T-cell (primary cell): ENCODE measurements at regions not wholly inside any gene's neighbourhood (a gene's known extent, or its start where the extent isn't known, plus 50 kb on each side); places are given as distances from the start of the nearest gene placed in this dataset.

Source experiments
- ATAC-seq, 4 experiments: fragments of 200-7000 bp in 3 of 4; fragments of 150-1000 bp in 1 of 4; cut with Tn5 transposase; replicated peaks in 1 of 4; 1 replicate in 3 of 4; 2 replicates in 1 of 4; pipeline ENCODE4 v1.10.0; 2021; ENCODE audit warnings: moderate library complexity in 3 of 4, mild to moderate bottlenecking in 2 of 4, moderate number of reproducible peaks in 1 of 4
- CTCF ChIA-PET, 2 donors: fragments of 300-600 bp; sonication (Branson Sonifier 250); formaldehyde crosslinking; loops; one replicate each; lab custom pipeline; 2022; ENCODE audit warnings: antibody characterized with exemption in 2 of 2; lab: Charles Lee
- POLR2A ChIA-PET, 2 donors: fragments of 300-600 bp; sonication (Branson Sonifier 250); formaldehyde crosslinking; loops; one replicate each; lab custom pipeline; 2022; ENCODE audit warnings: antibody characterized with exemption in 2 of 2; lab: Charles Lee
- DNase-seq, 35 experiments: peaks; one replicate each; pipeline versions ENCODE4 v3.0.0 to v3.0.0-alpha.2; 2013 to 2023
- H3K27ac ChIP-seq: one replicate; pipeline ENCODE4 v1.5.1; 2013; ENCODE audit warnings: low read length
- H3K27me3 ChIP-seq, 2 experiments: replicated peaks in 1 of 2; 1 replicate in 1 of 2; 2 replicates in 1 of 2; pipeline versions ENCODE4 v1.6.1 to v1.7.0; 2013; ENCODE audit warnings: low read length in 1 of 2, mixed read lengths in 1 of 2; ENCODE audit not compliant: control insufficient read depth in 2 of 2, insufficient read depth in 2 of 2; ENCODE audit errors: extremely low read depth in 1 of 2
- H3K36me3 ChIP-seq, 2 donors: 1 replicate in 1 of 2; 2 replicates in 1 of 2; pipeline versions ENCODE4 v1.6.1 to v1.7.0; 2013; ENCODE audit warnings: low read length in 1 of 2; ENCODE audit not compliant: control insufficient read depth in 2 of 2, insufficient read depth in 1 of 2; ENCODE audit errors: extremely low read depth in 1 of 2
- H3K4me1 ChIP-seq, 2 experiments: 1 replicate in 1 of 2; 2 replicates in 1 of 2; pipeline versions ENCODE4 v1.6.1 to v1.7.0; 2013; ENCODE audit warnings: low read length in 2 of 2, mixed read lengths in 1 of 2; ENCODE audit not compliant: insufficient read depth in 2 of 2, control insufficient read depth in 1 of 2; ENCODE audit errors: extremely low read depth in 1 of 2
- H3K4me3 ChIP-seq, 2 donors: 1 replicate in 1 of 2; 2 replicates in 1 of 2; pipeline versions ENCODE4 v1.5.1 to v1.7.0; 2013; ENCODE audit warnings: mild to moderate bottlenecking in 2 of 2, low read length in 1 of 2, moderate library complexity in 1 of 2; ENCODE audit not compliant: control insufficient read depth in 1 of 2; ENCODE audit errors: extremely low read depth in 1 of 2
- H3K9me3 ChIP-seq: 2 replicates; pipeline ENCODE4 v1.7.0; 2013
- H3K27ac Mint-ChIP-seq, 2 donors: one replicate each; pipeline ENCODE4 v1.8.0; 2020 to 2021; ENCODE audit warnings: mild to moderate bottlenecking in 2 of 2, mixed read lengths in 2 of 2
- H3K27me3 Mint-ChIP-seq, 2 donors: one replicate each; pipeline ENCODE4 v1.8.0; 2021 to 2022; ENCODE audit warnings: mixed read lengths in 2 of 2
- H3K36me3 Mint-ChIP-seq: one replicate; pipeline ENCODE4 v1.8.0; 2021; ENCODE audit warnings: mixed read lengths
- H3K4me1 Mint-ChIP-seq, 3 donors: one replicate each; pipeline ENCODE4 v1.8.0; 2020 to 2022; ENCODE audit warnings: mixed read lengths in 3 of 3, mild to moderate bottlenecking in 1 of 3
- H3K4me3 Mint-ChIP-seq, 3 donors: one replicate each; pipeline ENCODE4 v1.8.0; 2020 to 2022; ENCODE audit warnings: mild to moderate bottlenecking in 3 of 3, mixed read lengths in 3 of 3, moderate library complexity in 3 of 3
- H3K9me3 Mint-ChIP-seq, 3 donors: one replicate each; pipeline ENCODE4 v1.8.0; 2020 to 2022; ENCODE audit warnings: mixed read lengths in 3 of 3
- WGBS: methylation state at CpG from one replicate; pipeline ENCODE4 v1.1.5; 2013; ENCODE audit warnings: missing lambda C conversion rate; ENCODE audit not compliant: insufficient coverage; 5-methylcytosine and 5-hydroxymethylcytosine counted together

GRCh38 chr3:78165876-78166275 lies 1126.0 kb downstream of the ROBO2 start:
- H3K4me3 Mint-ChIP-seq = no peak overlapping the region
- H3K27ac Mint-ChIP-seq = no peak overlapping the region
- ChIA-PET CTCF (no interaction called here), POLR2A (interaction anchor here in 1 of 2 donors (0.6 kb wide), 1 partner anchor 56 kb away, joined by 3 read pairs; no protein-coding TSS in a partner anchor)
- H3K4me1 Mint-ChIP-seq = no peaks in the 10 kb centered on the region
- H3K36me3 ChIP-seq = no peaks in the 10 kb centered on the region
- no peaks in the 10 kb centered on the region for H3K9me3 ChIP-seq
- ATAC-seq = no peak
- no peak for DNase-seq
- H3K4me1 ChIP-seq = no peaks in the 10 kb centered on the region
- no peaks in the 10 kb centered on the region for H3K27me3 Mint-ChIP-seq
- H3K9me3 Mint-ChIP-seq = peaks cover 7 to 13% (median 10%) of the 10 kb centered on the region in 3 donors
- no peaks in the 10 kb centered on the region for H3K36me3 Mint-ChIP-seq
- H3K27ac ChIP-seq = no peak overlapping the region
- no peak overlapping the region for H3K4me3 ChIP-seq
- H3K27me3 ChIP-seq = no peaks in the 10 kb centered on the region

DNA sequence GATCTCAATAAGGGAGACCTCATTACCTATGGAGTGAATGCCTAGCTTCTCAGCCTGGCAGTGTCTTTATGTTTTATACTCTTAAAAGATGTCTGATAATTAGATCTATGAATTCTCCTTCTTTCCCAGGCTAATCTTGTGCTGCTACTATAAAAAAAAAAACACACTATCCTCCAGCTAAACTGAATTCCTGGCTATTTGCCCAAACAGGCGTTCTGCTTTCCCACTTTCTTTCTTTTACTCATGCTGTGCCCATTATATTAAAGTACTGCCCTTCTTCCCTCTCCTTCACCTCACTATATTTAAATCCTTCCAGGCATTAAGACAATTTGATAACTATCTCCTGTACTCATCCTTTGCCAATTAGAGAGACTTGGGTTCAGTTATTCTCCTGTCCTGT lies 1134.9 kb downstream of the ROBO2 start:
- Histone ChIP-seq H3K4me1 (no peaks in the 10 kb centered on the region), H3K36me3 (no peaks in the 10 kb centered on the region), H3K27me3 (no peaks in the 10 kb centered on the region), H3K4me3 (no peak overlapping the region), H3K9me3 (no peaks in the 10 kb centered on the region), H3K27ac (no peak overlapping the region)
- Mint-ChIP-seq H3K27ac (no peak overlapping the region), H3K27me3 (no peaks in the 10 kb centered on the region), H3K36me3 (no peaks in the 10 kb centered on the region), H3K4me1 (no peaks in the 10 kb centered on the region), H3K9me3 (peaks cover 11 to 16% (median 12%) of the 10 kb centered on the region in 3 donors), H3K4me3 (no peak overlapping the region)
- CTCF ChIA-PET = no interaction called here
- DNase-seq (no peak), ATAC-seq (no peak)
- WGBS = 20% methylated on average over 1 of the region's 1 CpG
- POLR2A ChIA-PET = no interaction called here

- H3K27me3 ChIP-seq = no peaks in the 10 kb centered on the region
- Mint-ChIP-seq H3K4me1 (no peaks in the 10 kb centered on the region), H3K9me3 (peaks cover 11 to 21% (median 16%) of the 10 kb centered on the region in 3 donors), H3K4me3 (no peak overlapping the region), H3K36me3 (no peaks in the 10 kb centered on the region), H3K27me3 (no peaks in the 10 kb centered on the region), H3K27ac (no peak overlapping the region)
- CTCF ChIA-PET = no interaction called here
- WGBS = 73% methylated on average over 4 of the region's 4 CpGs
- no peak overlapping the region for H3K27ac ChIP-seq
- H3K9me3 ChIP-seq = no peaks in the 10 kb centered on the region
- no peak for DNase-seq
- ATAC-seq = no peak
- no peaks in the 10 kb centered on the region for H3K4me1 ChIP-seq
- H3K36me3 ChIP-seq = no peaks in the 10 kb centered on the region
- no peak overlapping the region for H3K4me3 ChIP-seq
- POLR2A ChIA-PET = no interaction called here
These were observed 1137.0 kb downstream of the ROBO2 start for GRCh38 chr3:78176869-78177268.

DNA sequence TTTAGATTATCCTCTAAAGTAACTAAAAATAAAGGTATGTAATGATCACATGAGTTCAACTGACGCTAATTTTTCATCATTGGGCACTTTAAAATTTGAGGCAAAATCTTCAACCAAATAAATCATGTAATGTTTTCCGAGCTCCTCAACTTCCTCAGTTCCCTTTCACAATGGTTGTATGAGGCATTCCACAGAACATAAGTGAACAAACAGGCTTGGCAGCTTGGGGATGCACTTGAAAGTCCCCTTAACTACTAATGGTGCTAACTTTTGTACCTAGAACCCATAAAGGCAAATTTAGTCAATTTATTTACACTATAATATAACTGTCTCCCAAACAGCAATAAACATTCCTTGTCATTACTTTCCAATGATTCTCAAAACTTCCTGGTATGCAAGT lies 1137.9 kb downstream of the ROBO2 start:
- no peaks in the 10 kb centered on the region for H3K36me3 ChIP-seq
- Mint-ChIP-seq H3K4me3 (no peak overlapping the region), H3K27ac (no peak overlapping the region), H3K9me3 (peaks cover 11 to 22% (median 13%) of the 10 kb centered on the region in 3 donors), H3K36me3 (no peaks in the 10 kb centered on the region), H3K4me1 (no peaks in the 10 kb centered on the region), H3K27me3 (no peaks in the 10 kb centered on the region)
- WGBS = 50% methylated on average over 1 of the region's 2 CpGs
- ATAC-seq (no peak), DNase-seq (no peak)
- ChIA-PET CTCF (no interaction called here), POLR2A (no interaction called here)
- H3K9me3 ChIP-seq = no peaks in the 10 kb centered on the region
- H3K4me3 ChIP-seq = no peak overlapping the region
- no peaks in the 10 kb centered on the region for H3K27me3 ChIP-seq
- no peak overlapping the region for H3K27ac ChIP-seq
- no peaks in the 10 kb centered on the region for H3K4me1 ChIP-seq

DNA sequence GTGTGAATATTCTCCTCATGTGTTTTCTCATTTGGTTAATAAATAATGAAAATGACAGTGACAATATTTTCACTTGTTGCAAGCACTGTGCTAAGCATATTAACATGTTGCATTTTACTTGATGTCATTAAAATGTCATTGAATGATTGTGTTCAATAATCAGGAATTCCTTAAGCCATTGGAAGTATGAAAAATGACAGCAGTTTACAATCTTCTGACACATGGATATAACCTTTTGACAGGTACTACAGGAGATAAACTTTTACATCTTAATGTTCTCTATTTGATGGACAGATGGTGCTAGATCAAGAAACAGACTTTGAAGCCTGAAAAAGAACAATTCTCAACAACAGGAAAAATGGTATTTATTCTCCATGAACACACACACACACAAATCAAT lies 1138.3 kb downstream of the ROBO2 start:
- ATAC-seq (no peak), DNase-seq (no peak)
- H3K27ac ChIP-seq = no peak overlapping the region
- H3K4me3 ChIP-seq = no peak overlapping the region
- H3K4me3 Mint-ChIP-seq = no peak overlapping the region
- ChIA-PET CTCF (no interaction called here), POLR2A (no interaction called here)
- H3K9me3 ChIP-seq = no peaks in the 10 kb centered on the region
- no peaks in the 10 kb centered on the region for H3K27me3 Mint-ChIP-seq
- no peaks in the 10 kb centered on the region for H3K27me3 ChIP-seq
- H3K4me1 Mint-ChIP-seq = no peaks in the 10 kb centered on the region
- H3K9me3 Mint-ChIP-seq = peaks cover 10 to 18% (median 11%) of the 10 kb centered on the region in 3 donors
- no peak overlapping the region for H3K27ac Mint-ChIP-seq
- H3K4me1 ChIP-seq = no peaks in the 10 kb centered on the region
- no peaks in the 10 kb centered on the region for H3K36me3 Mint-ChIP-seq
- no peaks in the 10 kb centered on the region for H3K36me3 ChIP-seq

- no peaks in the 10 kb centered on the region for H3K4me1 ChIP-seq
- Mint-ChIP-seq H3K36me3 (no peaks in the 10 kb centered on the region), H3K9me3 (peaks cover 10 to 18% (median 11%) of the 10 kb centered on the region in 3 donors), H3K27ac (no peak overlapping the region), H3K4me3 (no peak overlapping the region), H3K27me3 (no peaks in the 10 kb centered on the region), H3K4me1 (no peaks in the 10 kb centered on the region)
- H3K9me3 ChIP-seq = no peaks in the 10 kb centered on the region
- no CpG with 5 or more reads among the region's 1 CpG for WGBS
- no peak overlapping the region for H3K4me3 ChIP-seq
- H3K36me3 ChIP-seq = no peaks in the 10 kb centered on the region
- CTCF ChIA-PET = no interaction called here
- ATAC-seq (no peak), DNase-seq (no peak)
- POLR2A ChIA-PET = interaction anchor here in 1 of 2 donors (0.6 kb wide), 1 partner anchor 207 kb away, joined by 3 read pairs; no protein-coding TSS in a partner anchor
- H3K27me3 ChIP-seq = no peaks in the 10 kb centered on the region
- no peak overlapping the region for H3K27ac ChIP-seq
These were observed 1139.0 kb downstream of the ROBO2 start for GRCh38 chr3:78178740-78179363.
